Aorta (tissue), 5 donors: ENCODE measurements at regions not wholly inside any gene's neighbourhood (a gene's known extent, or its start where the extent isn't known, plus 50 kb on each side); places are given as distances from the start of the nearest gene placed in this dataset.
A peak's percentile ranks its signal among the peaks of the same experiment; 100 is the strongest.

Experiments
- ATAC-seq: fragments of 200-7000 bp; cut with Tn5 transposase; one replicate; pipeline ENCODE4 v1.9.1; 2022; ENCODE audit warnings: moderate library complexity; ENCODE audit not compliant: low FRiP score
- DNase-seq, 2 donors: peaks; one replicate each; pipeline ENCODE4 v3.0.0-alpha.2; 2020
- H3K27ac ChIP-seq, 2 donors: one replicate each; pipeline ENCODE4 v1.5.1; 2013; ENCODE audit warnings: low read length in 2 of 2, mild to moderate bottlenecking in 2 of 2, moderate library complexity in 2 of 2, control low read depth in 1 of 2, inconsistent platforms in 1 of 2, low read depth in 1 of 2
- H3K27me3 ChIP-seq, 2 donors: one replicate each; pipeline ENCODE4 v1.6.1; 2013; ENCODE audit warnings: control low read depth in 1 of 2, low read length in 1 of 2, mild to moderate bottlenecking in 1 of 2, moderate library complexity in 1 of 2; ENCODE audit not compliant: insufficient read depth in 2 of 2, control insufficient read depth in 1 of 2
- H3K36me3 ChIP-seq, 2 donors: one replicate each; pipeline ENCODE4 v1.6.1; 2013; ENCODE audit warnings: control low read depth in 1 of 2, low read length in 1 of 2, mild to moderate bottlenecking in 1 of 2; ENCODE audit not compliant: insufficient read depth in 2 of 2, control insufficient read depth in 1 of 2
- H3K4me1 ChIP-seq, 2 donors: one replicate each; pipeline ENCODE4 v1.6.1; 2013; ENCODE audit warnings: low read length in 2 of 2, control low read depth in 1 of 2, mild to moderate bottlenecking in 1 of 2, moderate library complexity in 1 of 2; ENCODE audit not compliant: insufficient read depth in 2 of 2, control insufficient read depth in 1 of 2
- H3K4me3 ChIP-seq, 2 donors: one replicate each; pipeline ENCODE4 v1.5.1; 2013; ENCODE audit warnings: low read length in 2 of 2, control low read depth in 1 of 2, mild to moderate bottlenecking in 1 of 2
- H3K9me3 ChIP-seq: one replicate; pipeline ENCODE4 v1.6.1; 2013; ENCODE audit warnings: mild to moderate bottlenecking, low read length; ENCODE audit not compliant: control insufficient read depth
- WGBS, 2 donors: extraction: QIAGEN DNeasy Blood & Tissue Kit; methylation state at CpG; one replicate each; pipeline ENCODE4 v1.1.7; 2013; 5-methylcytosine and 5-hydroxymethylcytosine counted together
- intact Hi-C, 2 donors: fragments of 100-400 bp; cut with DNase I; formaldehyde crosslinking; loops; one replicate each; pipeline versions ENCODE4 v1.14.2 to v1.15.0; 2022
- donor health status: healthy with polysubstance abuse.
- donor health status: Bipolar disorder and iron deficiency.
- donor health status: DM: no; HTN: no; CAD: no.
- donor health status: DM: no; HTN: no; CAD: no.
- donor health status: DM: yes; HTN: yes; CAD: no.

DNA sequence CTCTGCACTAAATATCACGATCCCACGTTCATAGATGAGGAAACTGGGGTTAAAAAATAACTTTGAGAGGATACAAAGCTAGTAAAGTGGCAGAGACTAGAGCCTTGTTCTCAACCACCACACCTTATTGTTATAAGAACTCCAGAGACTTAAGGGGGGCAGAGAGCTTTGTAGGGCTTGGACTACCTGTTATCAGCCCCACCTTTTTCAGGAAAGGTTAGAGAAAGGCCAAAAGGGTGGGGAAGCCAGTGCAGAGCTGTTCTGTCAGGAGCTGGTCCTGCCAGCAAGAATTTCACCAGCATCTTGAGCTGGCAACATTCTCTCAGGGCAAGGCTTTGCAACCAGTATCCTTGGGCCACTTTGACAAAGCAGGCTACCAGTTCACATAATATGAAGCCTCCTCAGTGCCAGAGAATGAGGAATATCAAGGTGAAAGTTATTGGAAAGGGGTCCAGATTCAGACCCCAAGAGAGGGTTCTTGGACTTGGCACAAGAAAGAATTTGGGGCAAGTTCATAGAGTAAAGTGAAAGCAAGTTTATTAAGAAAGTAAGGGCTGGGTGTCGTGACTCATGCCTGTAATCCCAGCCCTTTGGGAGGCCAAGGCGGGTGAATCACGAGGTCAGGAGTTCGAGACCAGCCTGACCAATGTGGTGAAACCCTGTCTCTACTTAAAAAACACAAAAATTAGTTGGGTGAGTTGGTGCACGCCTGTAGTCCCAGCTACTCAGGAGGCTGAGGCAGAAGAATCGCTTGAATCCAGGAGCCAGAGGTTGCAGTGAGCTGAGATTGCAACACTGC lies 66.2 kb upstream of the CLINT1 start:
- peaks cover 0 to 2% of the 10 kb centered on the region in 2 donors for H3K4me1 ChIP-seq
- no peak overlapping the region for H3K4me3 ChIP-seq
- H3K27ac ChIP-seq: no peak overlapping the region
- no peaks in the 10 kb centered on the region for H3K27me3 ChIP-seq
- H3K9me3 ChIP-seq: no peaks in the 10 kb centered on the region
- WGBS, 2 donors: 95 to 98% methylated on average over 8 of the region's 8 CpGs
- ATAC-seq (no peak), DNase-seq (no peak)
- intact Hi-C loops: no loop called here
- no peaks in the 10 kb centered on the region for H3K36me3 ChIP-seq

DNA sequence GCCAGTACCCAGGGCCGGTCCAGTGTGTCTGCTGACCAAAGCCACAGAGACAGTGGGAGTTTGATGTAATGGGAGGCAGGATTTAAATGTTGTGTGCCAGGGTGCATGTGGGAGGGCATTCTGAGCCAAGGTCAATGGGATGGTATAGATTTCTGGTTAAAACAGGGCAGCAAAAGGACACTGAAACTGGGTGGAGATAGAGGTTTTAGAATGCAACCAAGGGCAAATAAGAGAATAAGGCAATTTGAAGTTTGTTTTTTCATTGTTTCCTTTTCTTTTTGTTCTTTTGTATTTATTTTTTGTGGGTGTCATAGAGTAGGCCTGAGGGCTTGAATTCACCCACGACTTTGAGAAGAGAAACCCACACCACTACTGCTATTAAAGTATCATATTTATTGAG lies 65.5 kb upstream of the CLINT1 start:
- Histone ChIP-seq H3K36me3 (no peaks in the 10 kb centered on the region), H3K4me3 (no peak overlapping the region), H3K27me3 (no peaks in the 10 kb centered on the region), H3K27ac (no peak overlapping the region), H3K9me3 (no peaks in the 10 kb centered on the region), H3K4me1 (peaks cover 0 to 2% of the 10 kb centered on the region in 2 donors)
- DNase-seq (no peak), ATAC-seq (no peak)
- intact Hi-C loops: no loop called here
- 89 to 90% methylated on average over 2 of the region's 2 CpGs for WGBS, 2 donors

DNA sequence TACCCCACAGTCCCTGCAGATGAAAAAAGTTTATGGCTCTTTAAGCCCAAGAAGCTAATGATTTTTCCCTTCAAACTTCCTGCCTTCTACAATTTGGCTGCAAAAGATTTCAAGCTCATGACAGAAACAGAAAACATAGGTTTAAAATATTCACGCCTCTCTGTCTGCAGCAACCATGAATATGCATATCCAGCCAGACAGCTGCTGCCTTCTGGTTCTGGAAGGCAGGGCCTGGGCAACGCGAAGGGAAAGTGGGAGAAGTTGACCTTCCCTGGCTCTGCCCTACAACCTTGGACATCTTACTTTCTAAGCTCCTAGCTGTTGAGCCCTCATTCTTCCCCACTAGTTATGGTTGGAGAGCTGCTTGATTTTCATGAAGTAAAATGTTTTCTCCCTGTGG lies 64.8 kb upstream of the CLINT1 start:
- intact Hi-C loops: no loop called here
- Histone ChIP-seq H3K36me3 (no peaks in the 10 kb centered on the region), H3K27ac (no peak overlapping the region), H3K4me3 (no peak overlapping the region), H3K27me3 (no peaks in the 10 kb centered on the region), H3K4me1 (peaks cover 0 to 2% of the 10 kb centered on the region in 2 donors), H3K9me3 (no peaks in the 10 kb centered on the region)
- 90 to 91% methylated on average over 3 of the region's 3 CpGs for WGBS, 2 donors
- no peak for ATAC-seq
- no peak for DNase-seq

DNA sequence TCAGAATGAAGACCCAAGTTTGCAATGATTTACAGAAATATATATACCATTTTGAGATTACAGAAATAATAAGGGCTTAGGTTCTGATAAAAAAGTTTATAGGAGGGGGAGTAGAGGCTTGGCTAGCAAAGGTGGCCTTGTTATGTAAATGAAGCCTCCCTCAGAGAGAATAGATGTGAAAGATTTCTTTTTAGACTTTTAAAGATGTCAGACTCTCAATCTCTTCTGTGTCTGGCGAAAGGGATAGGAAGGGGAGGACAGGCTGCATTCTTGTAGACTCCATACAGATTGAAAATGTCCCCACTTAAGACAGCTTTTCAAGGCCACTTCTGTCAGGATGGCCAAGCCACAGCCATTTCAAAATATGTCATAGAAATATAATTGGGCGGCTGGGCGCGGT lies 63.1 kb upstream of the CLINT1 start:
- H3K27ac ChIP-seq: no peak overlapping the region
- no peak for ATAC-seq
- no peak overlapping the region for H3K4me3 ChIP-seq
- DNase-seq: no peak
- peaks cover 2% of the 10 kb centered on the region in 2 donors for H3K4me1 ChIP-seq
- no peaks in the 10 kb centered on the region for H3K36me3 ChIP-seq
- no peaks in the 10 kb centered on the region for H3K9me3 ChIP-seq
- WGBS, 2 donors: 94 to 99% methylated on average over 4 of the region's 4 CpGs
- intact Hi-C loops: no loop called here
- H3K27me3 ChIP-seq: no peaks in the 10 kb centered on the region

DNA sequence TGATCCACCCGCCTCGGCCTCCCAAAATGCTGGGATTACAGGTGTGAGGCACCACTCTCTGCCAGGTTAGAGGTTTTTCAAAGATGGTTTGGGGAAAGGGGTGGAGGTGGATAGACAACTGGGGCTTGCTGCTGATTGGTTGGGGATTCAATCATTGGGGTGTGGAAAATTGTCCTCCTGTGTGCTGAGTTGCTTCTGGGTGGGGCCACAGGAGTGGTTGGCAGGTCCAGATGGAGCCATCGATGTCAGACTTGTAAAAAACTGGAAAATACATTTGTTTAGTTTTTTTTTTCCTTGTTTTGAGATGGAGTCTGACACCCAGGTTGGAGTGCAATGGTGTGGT lies 61.9 kb upstream of the CLINT1 start:
- Histone ChIP-seq H3K36me3 (no peaks in the 10 kb centered on the region), H3K27ac (no peak overlapping the region), H3K4me3 (no peak overlapping the region), H3K27me3 (no peaks in the 10 kb centered on the region), H3K4me1 (peaks cover 2% of the 10 kb centered on the region in 2 donors), H3K9me3 (no peaks in the 10 kb centered on the region)
- ATAC-seq (no peak), DNase-seq (no peak)
- WGBS, 2 donors: 92 to 94% methylated on average over 3 of the region's 3 CpGs
- intact Hi-C loops: no loop called here

DNA sequence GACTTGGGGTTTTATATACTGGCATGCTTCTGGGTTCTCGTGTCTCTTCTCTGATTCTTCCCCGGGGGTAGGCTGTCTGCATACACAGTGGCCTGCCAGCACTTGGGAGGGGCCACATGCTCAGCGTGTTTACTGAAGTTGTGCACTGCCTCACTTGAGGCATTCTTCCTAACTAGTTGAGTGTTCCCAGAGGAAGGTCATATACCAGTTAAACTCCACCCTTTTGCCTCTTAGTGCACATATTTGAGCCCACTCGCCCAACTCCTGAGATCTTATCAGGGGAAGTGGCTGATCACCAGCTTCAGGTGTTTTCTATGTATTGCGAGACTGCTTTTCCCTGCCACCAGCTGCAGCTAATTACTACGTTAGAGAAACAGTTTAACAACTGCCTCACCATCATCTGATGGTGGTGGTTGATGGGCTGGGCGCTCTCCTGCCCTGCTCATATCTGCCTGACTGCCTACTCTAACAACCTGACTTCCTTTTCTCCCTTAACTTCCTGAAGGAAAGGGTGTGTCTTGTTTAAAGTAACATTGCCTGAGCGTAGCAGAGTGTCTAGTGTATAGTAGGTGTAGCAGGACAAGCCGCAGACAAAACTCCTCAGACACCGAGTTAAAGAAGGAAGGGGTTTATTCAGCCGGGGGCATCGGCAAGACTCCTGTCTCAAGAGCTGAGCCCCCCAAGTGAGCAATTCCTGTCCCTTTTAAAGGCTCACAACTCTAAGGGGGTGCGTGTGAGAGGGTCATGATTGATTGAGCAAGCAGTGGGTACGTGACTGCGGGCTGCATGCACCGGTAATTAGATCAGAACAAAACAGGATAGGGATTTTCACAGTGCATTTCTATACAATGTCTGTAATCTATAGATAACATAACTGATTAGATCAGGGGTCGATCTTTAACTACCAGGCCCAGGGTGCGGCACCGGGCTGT lies 60.1 kb upstream of the CLINT1 start:
- Histone ChIP-seq H3K9me3 (no peaks in the 10 kb centered on the region), H3K27ac (no peak overlapping the region), H3K36me3 (no peaks in the 10 kb centered on the region), H3K27me3 (no peaks in the 10 kb centered on the region), H3K4me3 (no peak overlapping the region), H3K4me1 (peaks cover 0 to 2% of the 10 kb centered on the region in 2 donors)
- 86 to 89% methylated on average over 19 of the region's 19 CpGs for WGBS, 2 donors
- DNase-seq (no peak), ATAC-seq (no peak)
- intact Hi-C loops: loop anchor here in 1 of 2 donors (10.0 kb wide), 1 partner anchor 104 kb away; no protein-coding TSS in a partner anchor

DNA sequence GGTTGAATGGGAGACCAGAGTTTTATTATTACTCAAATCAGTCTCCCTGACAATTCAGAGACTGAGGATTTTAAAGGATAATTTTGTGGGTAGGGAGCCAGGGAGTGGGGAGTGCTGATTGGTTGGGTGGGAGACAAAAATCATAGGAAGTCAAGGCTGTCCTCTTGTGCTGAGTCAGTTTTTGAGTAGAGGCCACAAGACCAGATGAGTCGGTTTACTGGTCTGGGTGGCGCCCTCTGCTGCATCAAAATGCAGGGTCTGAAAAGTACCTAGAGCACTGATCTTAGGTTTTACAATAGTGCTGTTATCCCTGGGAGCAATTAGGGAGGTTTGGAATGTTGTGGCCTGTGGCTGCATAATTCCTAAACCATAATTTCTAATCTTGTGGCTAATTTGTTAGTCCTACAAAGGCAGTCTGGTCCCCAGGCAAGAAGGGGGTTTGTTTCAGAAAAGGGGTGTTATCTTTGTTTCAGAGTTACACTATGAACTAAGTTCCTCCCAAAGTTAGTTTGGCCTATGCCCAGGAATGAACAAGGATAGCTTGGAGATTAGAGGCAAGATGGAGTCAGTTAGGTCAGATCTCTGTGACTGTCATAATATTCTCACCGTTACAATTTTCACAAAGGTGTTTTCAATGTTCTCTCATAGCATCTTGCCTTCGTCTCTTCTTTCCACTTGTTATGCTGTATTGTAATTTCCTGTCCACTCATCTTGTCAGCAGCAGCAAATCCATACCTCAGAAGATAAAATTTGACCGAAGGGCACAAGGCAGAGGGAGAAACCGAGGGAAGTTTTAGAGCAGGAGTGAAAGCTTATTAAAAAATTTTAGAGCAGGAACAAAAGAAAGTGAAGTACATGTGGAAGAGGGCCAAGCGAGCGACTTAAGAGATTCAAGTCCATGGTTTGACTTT lies 59.2 kb upstream of the CLINT1 start:
- Histone ChIP-seq H3K27me3 (no peaks in the 10 kb centered on the region), H3K27ac (no peak overlapping the region), H3K4me1 (peaks cover 0 to 2% of the 10 kb centered on the region in 2 donors), H3K36me3 (no peaks in the 10 kb centered on the region), H3K9me3 (no peaks in the 10 kb centered on the region), H3K4me3 (no peak overlapping the region)
- intact Hi-C loops: loop anchor here in 1 of 2 donors (10.0 kb wide), 1 partner anchor 103 kb away; no protein-coding TSS in a partner anchor
- WGBS, 2 donors: 83 to 85% methylated on average over 8 of the region's 8 CpGs
- ATAC-seq: peak; percentile 58
- peak; percentile 78 to 82 for DNase-seq

DNA sequence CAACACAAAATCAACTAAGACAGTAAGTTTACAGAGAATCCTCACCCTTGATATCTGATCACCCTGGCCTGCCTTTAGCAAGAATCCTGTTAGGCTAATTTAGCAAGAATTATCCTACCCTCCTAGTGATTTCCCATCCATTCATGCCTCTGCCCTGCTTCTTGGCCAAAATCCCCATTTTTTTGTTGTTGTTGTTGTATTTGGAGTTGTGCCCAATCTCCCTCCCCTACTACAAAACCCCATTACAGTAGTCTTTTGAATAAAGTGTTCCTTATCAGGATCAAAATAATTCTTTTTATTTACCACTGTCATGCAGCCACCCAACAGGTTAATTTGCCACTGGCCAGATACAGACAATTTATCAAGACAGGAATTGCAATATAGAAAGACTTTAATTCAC lies 58.5 kb upstream of the CLINT1 start:
- H3K9me3 ChIP-seq: no peaks in the 10 kb centered on the region
- intact Hi-C loops: loop anchor here in 1 of 2 donors (10.0 kb wide), 1 partner anchor 103 kb away; no protein-coding TSS in a partner anchor
- no peak overlapping the region for H3K27ac ChIP-seq
- H3K36me3 ChIP-seq: no peaks in the 10 kb centered on the region
- no peaks in the 10 kb centered on the region for H3K27me3 ChIP-seq
- H3K4me3 ChIP-seq: no peak overlapping the region
- no peak for DNase-seq
- no peak for ATAC-seq
- peaks cover 0 to 2% of the 10 kb centered on the region in 2 donors for H3K4me1 ChIP-seq
